SH-SY5Y (cell line): ENCODE measurements at regions not wholly inside any gene's neighbourhood (a gene's known extent, or its start where the extent isn't known, plus 50 kb on each side); places are given as distances from the start of the nearest gene placed in this dataset.

Source experiments
- GATA2 ChIP-seq: IDR thresholded peaks from 2 replicates; pipeline ENCODE4 v1.6.1; 2011; ENCODE audit warnings: mild to moderate bottlenecking, low read depth, low read length
- GATA3 ChIP-seq: IDR thresholded peaks from 2 replicates; pipeline ENCODE4 v1.6.1; 2011; ENCODE audit warnings: low read depth, mild to moderate bottlenecking, low read length, moderate library complexity

- no peak for TF ChIP-seq GATA2
- no peak for TF ChIP-seq GATA3
Observed at GRCh38 chr13:53854321-53854720, 825.7 kb downstream of the OLFM4 start.
